ENCODE measurements at regions not wholly inside any gene's neighbourhood (a gene's known extent, or its start where the extent isn't known, plus 50 kb on each side); places are given as distances from the start of the nearest gene placed in this dataset.

DNA sequence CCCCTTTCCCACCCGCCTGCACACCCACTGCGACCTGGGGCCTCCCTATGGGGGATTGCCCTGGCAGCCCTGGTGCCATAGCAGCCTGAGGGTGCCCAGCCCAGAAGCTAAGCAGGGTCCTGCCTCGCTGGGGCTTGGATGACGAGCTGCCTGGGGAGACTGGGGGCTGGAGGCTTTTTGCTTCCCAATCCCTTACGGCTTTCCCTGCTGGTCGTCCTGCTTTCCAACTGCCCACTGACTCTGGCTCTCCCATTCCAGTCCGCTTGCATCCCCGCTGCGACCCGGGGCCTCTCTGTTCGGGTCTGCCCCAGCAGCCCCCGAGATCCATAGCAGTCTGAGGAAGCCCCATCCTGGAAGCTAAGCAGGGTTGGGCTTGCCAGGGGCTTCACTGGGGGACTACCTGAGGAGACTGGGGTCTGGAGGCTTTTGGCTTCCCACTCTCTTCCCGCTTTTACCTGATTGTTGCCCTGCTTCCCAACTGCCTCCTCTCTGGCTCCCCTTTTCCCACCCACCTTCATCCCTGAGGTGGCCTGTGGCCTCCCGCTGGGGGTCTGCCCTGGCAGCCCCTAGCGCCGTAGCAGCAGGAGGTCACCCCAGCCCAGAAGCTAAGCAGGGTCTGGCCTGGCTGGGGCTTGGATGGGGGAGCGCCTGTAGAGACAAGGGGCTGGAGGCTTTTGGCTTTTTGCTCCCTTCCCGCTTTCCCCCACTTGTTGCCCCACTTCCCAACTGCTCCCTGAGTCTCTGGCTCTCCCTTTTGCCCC lies 2292.8 kb downstream of the TP53TG3F start:
- no peak overlapping the region for H3K9ac ChIP-seq (ENCODE audit: insufficient read depth in 1 of 2, low read depth in 2 of 2, low read length in 2 of 2)
- ATAC-seq: no peak
- no peak for FAIRE-seq
- TF ChIP-seq, protein P1, sequence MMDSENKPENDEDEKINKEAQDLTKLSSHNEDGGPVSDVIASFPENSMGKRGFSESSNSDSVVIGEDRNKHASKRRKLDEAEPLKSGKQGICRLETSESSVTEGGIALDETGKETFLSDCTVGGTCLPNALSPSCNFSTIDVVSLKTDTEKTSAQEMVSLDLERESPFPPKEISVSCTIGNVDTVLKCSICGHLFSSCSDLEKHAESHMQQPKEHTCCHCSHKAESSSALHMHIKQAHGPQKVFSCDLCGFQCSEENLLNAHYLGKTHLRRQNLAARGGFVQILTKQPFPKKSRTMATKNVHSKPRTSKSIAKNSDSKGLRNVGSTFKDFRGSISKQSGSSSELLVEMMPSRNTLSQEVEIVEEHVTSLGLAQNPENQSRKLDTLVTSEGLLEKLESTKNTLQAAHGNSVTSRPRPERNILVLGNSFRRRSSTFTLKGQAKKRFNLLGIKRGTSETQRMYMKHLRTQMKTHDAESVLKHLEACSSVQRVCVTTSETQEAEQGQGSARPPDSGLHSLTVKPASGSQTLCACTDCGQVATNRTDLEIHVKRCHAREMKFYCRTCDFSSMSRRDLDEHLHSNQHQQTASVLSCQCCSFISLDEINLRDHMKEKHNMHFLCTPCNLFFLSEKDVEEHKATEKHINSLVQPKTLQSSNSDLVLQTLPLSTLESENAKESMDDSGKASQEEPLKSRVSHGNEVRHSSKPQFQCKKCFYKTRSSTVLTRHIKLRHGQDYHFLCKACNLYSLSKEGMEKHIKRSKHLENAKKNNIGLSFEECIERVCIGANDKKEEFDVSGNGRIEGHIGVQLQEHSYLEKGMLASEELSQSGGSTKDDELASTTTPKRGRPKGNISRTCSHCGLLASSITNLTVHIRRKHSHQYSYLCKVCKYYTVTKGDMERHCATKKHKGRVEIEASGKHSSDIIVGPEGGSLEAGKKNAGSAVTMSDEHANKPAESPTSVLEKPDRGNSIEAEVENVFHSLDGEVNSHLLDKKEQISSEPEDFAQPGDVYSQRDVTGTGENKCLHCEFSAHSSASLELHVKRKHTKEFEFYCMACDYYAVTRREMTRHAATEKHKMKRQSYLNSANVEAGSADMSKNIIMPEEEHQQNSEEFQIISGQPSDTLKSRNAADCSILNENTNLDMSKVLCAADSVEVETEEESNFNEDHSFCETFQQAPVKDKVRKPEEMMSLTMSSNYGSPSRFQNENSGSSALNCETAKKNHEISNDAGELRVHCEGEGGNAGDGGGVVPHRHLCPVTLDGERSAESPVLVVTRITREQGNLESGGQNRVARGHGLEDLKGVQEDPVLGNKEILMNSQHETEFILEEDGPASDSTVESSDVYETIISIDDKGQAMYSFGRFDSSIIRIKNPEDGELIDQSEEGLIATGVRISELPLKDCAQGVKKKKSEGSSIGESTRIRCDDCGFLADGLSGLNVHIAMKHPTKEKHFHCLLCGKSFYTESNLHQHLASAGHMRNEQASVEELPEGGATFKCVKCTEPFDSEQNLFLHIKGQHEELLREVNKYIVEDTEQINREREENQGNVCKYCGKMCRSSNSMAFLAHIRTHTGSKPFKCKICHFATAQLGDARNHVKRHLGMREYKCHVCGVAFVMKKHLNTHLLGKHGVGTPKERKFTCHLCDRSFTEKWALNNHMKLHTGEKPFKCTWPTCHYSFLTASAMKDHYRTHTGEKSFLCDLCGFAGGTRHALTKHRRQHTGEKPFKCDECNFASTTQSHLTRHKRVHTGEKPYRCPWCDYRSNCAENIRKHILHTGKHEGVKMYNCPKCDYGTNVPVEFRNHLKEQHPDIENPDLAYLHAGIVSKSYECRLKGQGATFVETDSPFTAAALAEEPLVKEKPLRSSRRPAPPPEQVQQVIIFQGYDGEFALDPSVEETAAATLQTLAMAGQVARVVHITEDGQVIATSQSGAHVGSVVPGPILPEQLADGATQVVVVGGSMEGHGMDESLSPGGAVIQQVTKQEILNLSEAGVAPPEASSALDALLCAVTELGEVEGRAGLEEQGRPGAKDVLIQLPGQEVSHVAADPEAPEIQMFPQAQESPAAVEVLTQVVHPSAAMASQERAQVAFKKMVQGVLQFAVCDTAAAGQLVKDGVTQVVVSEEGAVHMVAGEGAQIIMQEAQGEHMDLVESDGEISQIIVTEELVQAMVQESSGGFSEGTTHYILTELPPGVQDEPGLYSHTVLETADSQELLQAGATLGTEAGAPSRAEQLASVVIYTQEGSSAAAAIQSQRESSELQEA (IDR thresholded peaks at IDR 0.05; ENCODE audit: low read depth): no peak
- TF ChIP-seq, protein P2, sequence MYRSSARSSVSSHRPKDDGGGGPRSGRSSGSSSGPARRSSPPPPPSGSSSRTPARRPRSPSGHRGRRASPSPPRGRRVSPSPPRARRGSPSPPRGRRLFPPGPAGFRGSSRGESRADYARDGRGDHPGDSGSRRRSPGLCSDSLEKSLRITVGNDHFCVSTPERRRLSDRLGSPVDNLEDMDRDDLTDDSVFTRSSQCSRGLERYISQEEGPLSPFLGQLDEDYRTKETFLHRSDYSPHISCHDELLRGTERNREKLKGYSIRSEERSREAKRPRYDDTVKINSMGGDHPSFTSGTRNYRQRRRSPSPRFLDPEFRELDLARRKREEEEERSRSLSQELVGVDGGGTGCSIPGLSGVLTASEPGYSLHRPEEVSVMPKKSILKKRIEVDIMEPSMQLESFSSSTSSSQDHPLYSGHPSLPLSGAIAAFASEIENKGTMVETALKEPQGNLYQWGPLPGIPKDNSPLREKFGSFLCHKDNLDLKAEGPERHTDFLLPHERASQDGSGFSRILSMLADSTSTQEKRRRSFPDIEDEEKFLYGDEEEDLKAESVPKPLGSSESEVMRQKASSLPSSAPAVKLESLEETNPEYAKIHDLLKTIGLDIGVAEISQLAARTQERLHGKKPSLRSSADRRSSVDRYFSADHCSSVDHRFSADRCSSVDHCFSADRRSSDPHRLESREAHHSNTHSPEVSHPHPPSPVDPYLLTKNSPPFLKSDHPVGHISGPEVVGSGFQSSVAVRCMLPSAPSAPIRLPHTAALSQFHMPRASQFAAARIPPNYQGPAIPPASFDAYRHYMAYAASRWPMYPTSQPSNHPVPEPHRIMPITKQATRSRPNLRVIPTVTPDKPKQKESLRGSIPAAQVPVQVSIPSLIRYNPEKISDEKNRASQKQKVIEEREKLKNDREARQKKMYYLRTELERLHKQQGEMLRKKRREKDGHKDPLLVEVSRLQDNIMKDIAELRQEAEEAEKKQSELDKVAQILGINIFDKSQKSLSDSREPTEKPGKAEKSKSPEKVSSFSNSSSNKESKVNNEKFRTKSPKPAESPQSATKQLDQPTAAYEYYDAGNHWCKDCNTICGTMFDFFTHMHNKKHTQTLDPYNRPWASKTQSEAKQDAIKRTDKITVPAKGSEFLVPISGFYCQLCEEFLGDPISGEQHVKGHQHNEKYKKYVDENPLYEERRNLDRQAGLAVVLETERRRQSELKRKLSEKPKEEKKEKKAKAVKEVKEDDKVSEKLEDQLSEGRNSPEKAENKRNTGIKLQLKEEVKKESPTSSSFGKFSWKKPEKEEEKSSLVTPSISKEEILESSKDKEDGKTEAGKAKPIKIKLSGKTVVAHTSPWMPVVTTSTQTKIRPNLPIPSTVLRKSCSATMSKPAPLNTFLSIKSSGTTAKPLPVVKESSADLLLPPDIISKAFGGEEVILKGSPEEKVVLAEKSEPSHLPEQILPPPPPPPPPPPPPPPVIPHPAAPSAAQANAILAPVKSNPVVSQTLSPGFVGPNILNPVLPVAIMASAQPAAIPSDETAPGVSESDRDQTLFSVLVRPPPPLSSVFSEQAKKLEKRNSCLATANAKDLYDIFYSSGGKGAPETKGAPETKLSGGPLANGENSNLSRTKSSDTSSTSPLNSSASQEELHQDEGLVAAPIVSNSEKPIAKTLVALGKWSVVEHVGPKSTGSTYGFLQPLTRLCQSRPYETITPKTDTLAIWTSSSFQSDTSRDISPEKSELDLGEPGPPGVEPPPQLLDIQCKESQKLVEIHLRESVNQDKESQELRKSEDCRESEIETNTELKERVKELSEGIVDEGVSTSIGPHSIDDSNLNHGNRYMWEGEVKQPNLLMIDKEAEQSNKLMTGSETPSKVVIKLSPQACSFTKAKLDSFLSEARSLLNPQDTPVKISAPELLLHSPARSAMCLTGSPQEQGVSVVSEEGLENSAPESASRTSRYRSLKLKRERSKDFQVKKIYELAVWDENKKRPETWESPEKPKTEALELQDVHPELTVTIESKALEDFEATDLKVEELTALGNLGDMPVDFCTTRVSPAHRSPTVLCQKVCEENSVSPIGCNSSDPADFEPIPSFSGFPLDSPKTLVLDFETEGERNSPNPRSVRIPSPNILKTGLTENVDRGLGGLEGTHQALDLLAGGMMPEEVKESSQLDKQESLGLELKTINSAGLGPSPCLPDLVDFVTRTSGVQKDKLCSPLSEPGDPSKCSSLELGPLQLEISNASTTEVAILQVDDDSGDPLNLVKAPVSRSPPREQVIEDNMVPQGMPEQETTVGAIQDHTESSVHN (IDR thresholded peaks at IDR 0.05; ENCODE audit: borderline replicate concordance in 1 of 2, low read depth in 1 of 2): no peak
- no peak for TF ChIP-seq TARDBP (IDR thresholded peaks at IDR 0.05)
- TF ChIP-seq DPF2 (IDR thresholded peaks at IDR 0.05): no peak
- TF ChIP-seq, protein P3, sequence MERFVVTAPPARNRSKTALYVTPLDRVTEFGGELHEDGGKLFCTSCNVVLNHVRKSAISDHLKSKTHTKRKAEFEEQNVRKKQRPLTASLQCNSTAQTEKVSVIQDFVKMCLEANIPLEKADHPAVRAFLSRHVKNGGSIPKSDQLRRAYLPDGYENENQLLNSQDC (CRISPR knock-in tag; IDR thresholded peaks at IDR 0.05): no peak

More for the DNA sequence above, 2292.8 kb downstream of the TP53TG3F start:
- Histone ChIP-seq H4K20me1 (replicated peaks; ENCODE audit: control insufficient read depth, insufficient read depth, low read length) (no peaks in the 10 kb centered on the region), H3K9me3 (replicated peaks; ENCODE audit: control insufficient read depth, insufficient read depth, low read depth, low read length) (no peaks in the 10 kb centered on the region), H2AFZ (ENCODE audit: low read depth, low read length) (no peak overlapping the region), H3K27me3 (ENCODE audit: control insufficient read depth in 2 of 2, insufficient read depth in 2 of 2, low read length in 2 of 2) (no peaks in the 10 kb centered on the region), H3K79me2 (ENCODE audit: control insufficient read depth, insufficient read depth, low read length) (no peaks in the 10 kb centered on the region), H3K4me2 (ENCODE audit: insufficient read depth, low read length) (no peak overlapping the region), H3K9me1 (ENCODE audit: control insufficient read depth, insufficient read depth, low read length) (no peaks in the 10 kb centered on the region), H3K4me3 (no peak overlapping the region), H3K4me1 (replicated peaks in 1 of 2; ENCODE audit: control insufficient read depth in 2 of 2, insufficient read depth in 2 of 2, low read length in 2 of 2) (no peaks in the 10 kb centered on the region), H3K27ac (ENCODE audit: extremely low read depth, low read depth, low read length) (no peak overlapping the region), H3K36me3 (ENCODE audit: control insufficient read depth, insufficient read depth, low read length) (no peaks in the 10 kb centered on the region)
- 6% methylated on average over 17 of the region's 18 CpGs for WGBS (ENCODE audit: insufficient coverage, low coverage, missing lambda C conversion rate)
- in situ Hi-C loops (cut with MboI) (no loop called here), intact Hi-C loops (cut with micrococcal nuclease) (no loop called here)
- no TSS peak for BruUV-seq (replicated peaks)
- ChIA-PET CTCF (ENCODE audit: low intra/inter-chr PET ratio) (no interaction called here), POLR2A (no interaction called here)
- no peak for DNase-seq (ENCODE audit: extremely low read depth in 1 of 4, low spot score in 3 of 4)

All from K562 (cell line).